ENCODE measurements at regions not wholly inside any gene's neighbourhood (a gene's known extent, or its start where the extent isn't known, plus 50 kb on each side); places are given as distances from the start of the nearest gene placed in this dataset.

DNA sequence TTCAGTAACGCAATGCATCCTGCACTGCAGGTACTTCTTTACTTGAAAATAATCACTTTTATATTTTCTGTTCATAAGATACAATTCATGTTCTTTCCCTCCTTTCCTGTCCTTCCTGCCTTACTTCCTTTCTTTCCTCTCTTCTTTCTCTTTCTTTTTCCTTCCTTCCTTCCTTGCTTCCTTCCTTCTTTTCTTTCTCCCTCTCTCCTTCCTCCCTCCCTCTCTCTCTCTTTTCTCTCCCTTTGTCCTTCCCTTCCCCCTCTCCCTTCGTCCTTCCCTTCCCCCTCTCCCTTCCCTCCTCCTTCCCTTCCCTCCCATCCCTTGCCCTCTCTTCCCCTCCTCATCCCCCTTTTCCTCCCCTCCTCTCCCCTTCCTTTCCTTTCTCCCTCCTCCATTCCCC, 227.8 kb upstream of the KLF6 start:
- ATAC-seq (no peak), DNase-seq (no peak)
- Histone ChIP-seq H3K27me3 (ENCODE audit: low read depth) (no peaks in the 10 kb centered on the region), H3K4me3 (no peak overlapping the region), H3K27ac (no peak overlapping the region), H3K36me3 (no peaks in the 10 kb centered on the region), H3K4me1 (peaks cover 5% of the 10 kb centered on the region), H3K9me3 (no peaks in the 10 kb centered on the region)
- TF ChIP-seq, protein P1, sequence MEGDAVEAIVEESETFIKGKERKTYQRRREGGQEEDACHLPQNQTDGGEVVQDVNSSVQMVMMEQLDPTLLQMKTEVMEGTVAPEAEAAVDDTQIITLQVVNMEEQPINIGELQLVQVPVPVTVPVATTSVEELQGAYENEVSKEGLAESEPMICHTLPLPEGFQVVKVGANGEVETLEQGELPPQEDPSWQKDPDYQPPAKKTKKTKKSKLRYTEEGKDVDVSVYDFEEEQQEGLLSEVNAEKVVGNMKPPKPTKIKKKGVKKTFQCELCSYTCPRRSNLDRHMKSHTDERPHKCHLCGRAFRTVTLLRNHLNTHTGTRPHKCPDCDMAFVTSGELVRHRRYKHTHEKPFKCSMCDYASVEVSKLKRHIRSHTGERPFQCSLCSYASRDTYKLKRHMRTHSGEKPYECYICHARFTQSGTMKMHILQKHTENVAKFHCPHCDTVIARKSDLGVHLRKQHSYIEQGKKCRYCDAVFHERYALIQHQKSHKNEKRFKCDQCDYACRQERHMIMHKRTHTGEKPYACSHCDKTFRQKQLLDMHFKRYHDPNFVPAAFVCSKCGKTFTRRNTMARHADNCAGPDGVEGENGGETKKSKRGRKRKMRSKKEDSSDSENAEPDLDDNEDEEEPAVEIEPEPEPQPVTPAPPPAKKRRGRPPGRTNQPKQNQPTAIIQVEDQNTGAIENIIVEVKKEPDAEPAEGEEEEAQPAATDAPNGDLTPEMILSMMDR (IDR thresholded peaks at IDR 0.05), result no peak
- intact Hi-C loops (cut with DNase I), result no loop called here

DNA sequence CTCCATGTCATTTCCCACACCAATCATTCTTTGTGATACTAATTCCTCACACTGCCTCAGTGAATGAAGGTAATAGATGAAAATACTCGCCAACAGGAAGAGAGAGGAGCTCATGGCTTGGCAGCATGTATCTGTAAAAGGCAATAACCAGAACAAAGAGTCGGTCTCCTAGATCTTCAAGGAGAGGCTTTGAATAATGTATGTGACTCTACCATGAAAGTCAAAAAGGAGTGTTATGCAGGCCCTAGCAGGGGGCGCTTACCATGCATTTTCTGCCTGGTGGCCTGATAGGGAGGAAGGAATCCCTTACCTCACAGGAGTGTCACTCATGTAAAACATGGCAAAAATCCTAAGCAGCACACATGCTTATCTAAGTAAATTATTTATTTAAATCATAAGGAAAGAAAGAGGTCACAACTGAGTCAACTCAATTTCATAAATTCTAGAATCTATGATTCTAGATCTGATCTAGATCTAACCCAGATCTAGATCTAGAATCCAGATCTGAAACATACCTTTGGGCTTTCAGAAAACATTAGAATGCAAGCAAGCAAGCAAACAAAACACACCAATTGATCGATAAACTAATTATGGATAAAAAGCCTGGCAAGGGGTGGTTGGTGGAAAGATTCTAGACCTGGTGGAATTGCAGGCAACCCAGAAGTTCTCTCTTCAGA, 226.3 kb upstream of the KLF6 start:
- H3K9me3 ChIP-seq, result no peaks in the 10 kb centered on the region
- no peak for DNase-seq
- intact Hi-C loops (cut with DNase I), result no loop called here
- TF ChIP-seq, protein P1 (IDR thresholded peaks at IDR 0.05), result no peak
- ATAC-seq, result no peak
- H3K4me3 ChIP-seq, result no peak overlapping the region
- no peaks in the 10 kb centered on the region for H3K27me3 ChIP-seq (ENCODE audit: low read depth)
- H3K36me3 ChIP-seq, result no peaks in the 10 kb centered on the region
- H3K4me1 ChIP-seq, result peaks cover 5% of the 10 kb centered on the region
- H3K27ac ChIP-seq, result no peak overlapping the region

DNA sequence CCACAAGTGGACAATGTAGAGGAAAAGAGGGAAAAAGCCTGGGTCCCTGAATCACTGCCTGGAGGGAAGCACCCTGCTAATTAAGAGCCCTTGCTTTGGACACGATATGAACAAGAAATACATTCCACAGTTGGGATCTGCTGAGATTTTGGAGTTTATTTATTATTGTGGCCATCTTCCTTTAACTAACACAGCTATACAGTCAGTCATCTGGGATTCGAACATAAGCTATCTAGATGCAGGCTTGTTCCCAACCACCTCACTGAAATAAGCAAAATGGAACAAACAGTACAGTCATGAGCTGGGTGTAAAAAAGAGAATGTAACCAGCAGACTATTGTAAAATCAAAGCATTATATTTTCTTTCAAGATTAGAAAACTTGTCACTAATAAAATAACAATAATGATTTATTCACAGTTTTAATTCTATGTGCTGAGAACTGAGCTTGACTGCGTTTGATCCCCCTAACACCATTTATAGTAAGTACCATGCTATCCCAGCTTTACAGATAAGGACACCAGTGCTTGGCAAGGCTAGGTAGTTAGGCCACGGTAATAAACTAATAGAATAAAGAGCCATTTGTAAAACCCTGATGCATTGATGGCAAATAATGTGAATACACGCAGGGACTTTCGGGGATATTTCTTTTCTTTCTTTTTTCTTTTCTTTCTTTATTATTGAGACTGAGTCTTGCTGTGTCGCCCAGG, 223.8 kb upstream of the KLF6 start:
- H3K4me1 ChIP-seq, result peaks cover 10% of the 10 kb centered on the region
- no peak for DNase-seq
- no peaks in the 10 kb centered on the region for H3K27me3 ChIP-seq (ENCODE audit: low read depth)
- ATAC-seq, result no peak
- intact Hi-C loops (cut with DNase I), result no loop called here
- H3K36me3 ChIP-seq, result no peaks in the 10 kb centered on the region
- no peak overlapping the region for H3K4me3 ChIP-seq
- no peak overlapping the region for H3K27ac ChIP-seq
- TF ChIP-seq, protein P1 (IDR thresholded peaks at IDR 0.05), result no peak
- no peaks in the 10 kb centered on the region for H3K9me3 ChIP-seq

DNA sequence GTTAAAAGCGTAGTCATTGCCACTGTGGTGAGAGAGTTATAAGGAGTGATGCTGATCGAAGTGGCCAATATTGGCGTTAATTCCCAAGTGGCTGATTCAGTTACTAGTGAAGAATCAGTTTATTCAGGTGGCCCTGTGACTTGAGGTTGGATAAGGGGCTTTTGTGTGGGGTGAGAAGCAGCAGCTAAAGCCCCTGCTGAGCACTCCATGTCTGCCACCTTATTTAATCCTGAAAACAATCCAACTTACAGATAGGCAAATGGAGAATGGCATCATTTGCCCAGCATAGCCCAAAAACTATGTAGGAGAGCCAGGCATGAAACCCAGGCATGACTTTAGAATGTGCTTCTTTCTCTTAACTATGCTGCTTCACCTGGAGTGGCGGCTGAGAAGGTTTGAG, 222.8 kb upstream of the KLF6 start:
- H3K9me3 ChIP-seq, result no peaks in the 10 kb centered on the region
- peaks cover 7% of the 10 kb centered on the region for H3K4me1 ChIP-seq
- H3K27ac ChIP-seq, result no peak overlapping the region
- DNase-seq, result no peak
- no peak for ATAC-seq
- no peak overlapping the region for H3K4me3 ChIP-seq
- no peaks in the 10 kb centered on the region for H3K36me3 ChIP-seq
- TF ChIP-seq, protein P1 (IDR thresholded peaks at IDR 0.05), result no peak
- intact Hi-C loops (cut with DNase I), result no loop called here
- H3K27me3 ChIP-seq (ENCODE audit: low read depth), result no peaks in the 10 kb centered on the region

DNA sequence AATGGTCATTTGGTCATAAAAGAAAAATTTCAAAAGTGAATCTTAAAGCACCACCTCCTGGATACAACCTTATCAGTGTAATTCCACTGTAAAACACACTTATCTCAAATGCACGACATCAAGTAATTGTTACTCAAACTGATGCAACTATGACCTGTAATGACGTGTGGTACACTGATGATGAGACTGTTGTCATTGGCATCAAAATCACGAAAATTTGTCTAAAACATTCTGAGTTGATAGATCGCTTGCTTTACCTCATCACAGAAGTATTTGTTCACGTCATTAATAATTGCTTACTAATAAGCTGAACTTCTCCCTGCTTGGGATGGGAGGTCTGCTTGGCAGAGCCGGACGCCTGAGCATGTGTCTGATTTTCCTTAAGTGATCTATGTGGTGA, 221.8 kb upstream of the KLF6 start:
- Histone ChIP-seq H3K27me3 (ENCODE audit: low read depth) (no peaks in the 10 kb centered on the region), H3K4me1 (peaks cover 7% of the 10 kb centered on the region), H3K9me3 (no peaks in the 10 kb centered on the region), H3K4me3 (no peak overlapping the region), H3K36me3 (no peaks in the 10 kb centered on the region), H3K27ac (no peak overlapping the region)
- no peak for DNase-seq
- TF ChIP-seq, protein P1 (IDR thresholded peaks at IDR 0.05), result no peak
- no peak for ATAC-seq
- intact Hi-C loops (cut with DNase I), result no loop called here

All from lower lobe of right lung (tissue), 2 donors.